ENCODE measurements at regions not wholly inside any gene's neighbourhood (a gene's known extent, or its start where the extent isn't known, plus 50 kb on each side); places are given as distances from the start of the nearest gene placed in this dataset.

DNA sequence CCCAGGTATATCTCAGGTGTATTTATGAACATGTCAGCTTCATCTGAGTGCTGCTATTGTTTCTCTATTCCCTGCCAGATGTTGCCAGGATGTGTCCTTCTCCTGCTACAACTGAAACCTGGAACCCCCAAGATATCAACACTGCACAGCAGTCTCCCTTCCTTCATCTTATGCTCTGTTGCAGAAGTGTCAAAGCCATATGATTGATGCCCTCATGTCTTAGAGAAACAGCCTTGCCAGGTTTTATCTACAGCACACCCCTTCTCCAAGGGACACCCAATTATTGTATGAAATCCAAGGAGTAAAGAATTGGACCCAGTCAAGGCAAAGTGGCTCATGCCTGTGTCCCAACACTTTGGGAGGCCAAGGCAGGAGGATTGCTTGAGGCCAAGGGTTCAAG, 60.5 kb upstream of the GHITM start:
- Histone ChIP-seq H3K9ac (ENCODE audit: low read length) (no peak overlapping the region), H3K79me2 (ENCODE audit: control insufficient read depth, insufficient read depth, low read length, poor library complexity) (no peaks in the 10 kb centered on the region), H2AFZ (ENCODE audit: insufficient read depth, low read length, poor library complexity) (no peak overlapping the region), H2AK5ac (ENCODE audit: low read length) (no peak overlapping the region), H2BK12ac (ENCODE audit: low read length) (no peak overlapping the region), H2BK5ac (ENCODE audit: low read depth, low read length, poor library complexity) (no peak overlapping the region), H4K8ac (ENCODE audit: low read depth, low read length) (no peak overlapping the region), H3K18ac (ENCODE audit: low read length) (no peak overlapping the region), H2BK120ac (ENCODE audit: insufficient read depth, low read length, poor library complexity) (no peak overlapping the region), H3K9me3 (ENCODE audit: insufficient read depth, low read depth, low read length) (no peaks in the 10 kb centered on the region), H3K4me2 (ENCODE audit: low read length) (no peak overlapping the region), H3K4me1 (ENCODE audit: control insufficient read depth in 1 of 2, insufficient read depth in 2 of 2, low read length in 2 of 2) (peaks cover 10 to 15% of the 10 kb centered on the region in 2 experiments), H3K4me3 (ENCODE audit: low read depth, low read length) (no peak overlapping the region), H4K91ac (ENCODE audit: low read depth, low read length) (no peak overlapping the region), H3K4ac (ENCODE audit: low read depth, low read length) (no peak overlapping the region), H3K36me3 (ENCODE audit: control insufficient read depth in 1 of 2, insufficient read depth in 2 of 2, low read length in 2 of 2) (no peaks in the 10 kb centered on the region), H3K79me1 (ENCODE audit: low read length) (no peaks in the 10 kb centered on the region), H3K14ac (ENCODE audit: low read length) (no peak overlapping the region), H4K12ac (ENCODE audit: low read depth, low read length) (no peak overlapping the region), H3K23ac (ENCODE audit: low read length) (no peak overlapping the region), H3K27ac (ENCODE audit: low read depth, low read length) (no peak overlapping the region), H3K27me3 (ENCODE audit: insufficient read depth, low read length) (no peaks in the 10 kb centered on the region)
- no peak for DNase-seq

DNA sequence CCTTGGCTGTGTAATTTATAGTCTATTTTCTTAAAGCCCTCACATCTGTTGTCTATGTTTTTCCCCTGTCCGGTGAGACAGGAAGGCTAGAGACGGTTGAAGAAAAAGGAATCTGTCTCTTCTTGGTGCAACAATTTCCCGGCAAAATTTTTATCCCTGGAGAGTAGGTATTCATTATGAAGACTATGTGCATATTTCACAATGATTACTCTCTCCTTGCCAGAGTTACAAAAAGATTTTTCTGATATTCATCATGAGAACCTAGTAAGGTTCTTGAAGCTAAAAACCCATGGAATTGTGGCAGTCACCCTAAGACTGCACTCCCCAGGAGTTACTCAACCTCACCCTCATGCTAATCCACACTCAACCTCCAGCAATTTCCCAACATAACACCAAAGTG, 55.0 kb upstream of the GHITM start:
- H3K79me1 ChIP-seq (ENCODE audit: low read length) = no peaks in the 10 kb centered on the region
- H3K27me3 ChIP-seq (ENCODE audit: insufficient read depth, low read length) = no peaks in the 10 kb centered on the region
- H2BK12ac ChIP-seq (ENCODE audit: low read length) = no peak overlapping the region
- no peak overlapping the region for H3K14ac ChIP-seq (ENCODE audit: low read length)
- no peaks in the 10 kb centered on the region for H3K79me2 ChIP-seq (ENCODE audit: control insufficient read depth, insufficient read depth, low read length, poor library complexity)
- H3K4me2 ChIP-seq (ENCODE audit: low read length) = no peak overlapping the region
- no peak overlapping the region for H2BK120ac ChIP-seq (ENCODE audit: insufficient read depth, low read length, poor library complexity)
- H3K27ac ChIP-seq (ENCODE audit: low read depth, low read length) = no peak overlapping the region
- no peak overlapping the region for H3K23ac ChIP-seq (ENCODE audit: low read length)
- no peak overlapping the region for H4K12ac ChIP-seq (ENCODE audit: low read depth, low read length)
- H3K9me3 ChIP-seq (ENCODE audit: insufficient read depth, low read depth, low read length) = no peaks in the 10 kb centered on the region
- H2BK5ac ChIP-seq (ENCODE audit: low read depth, low read length, poor library complexity) = no peak overlapping the region
- no peak overlapping the region for H3K4me3 ChIP-seq (ENCODE audit: low read depth, low read length)
- H3K9ac ChIP-seq (ENCODE audit: low read length) = no peak overlapping the region
- no CpG with 5 or more reads among the region's 3 CpGs for WGBS (ENCODE audit: extremely low coverage, insufficient coverage, insufficient read length)
- peak in 1 of 2 donors; percentile 21 for DNase-seq
- no peak overlapping the region for H2AFZ ChIP-seq (ENCODE audit: insufficient read depth, low read length, poor library complexity)
- H4K8ac ChIP-seq (ENCODE audit: low read depth, low read length) = no peak overlapping the region
- H3K4ac ChIP-seq (ENCODE audit: low read depth, low read length) = no peak overlapping the region
- no peak overlapping the region for H2AK5ac ChIP-seq (ENCODE audit: low read length)
- no peak overlapping the region for H4K91ac ChIP-seq (ENCODE audit: low read depth, low read length)
- no peaks in the 10 kb centered on the region for H3K4me1 ChIP-seq (ENCODE audit: control insufficient read depth in 1 of 2, insufficient read depth in 2 of 2, low read length in 2 of 2)
- H3K36me3 ChIP-seq (ENCODE audit: control insufficient read depth in 1 of 2, insufficient read depth in 2 of 2, low read length in 2 of 2) = no peaks in the 10 kb centered on the region
- no peak overlapping the region for H3K18ac ChIP-seq (ENCODE audit: low read length)

DNA sequence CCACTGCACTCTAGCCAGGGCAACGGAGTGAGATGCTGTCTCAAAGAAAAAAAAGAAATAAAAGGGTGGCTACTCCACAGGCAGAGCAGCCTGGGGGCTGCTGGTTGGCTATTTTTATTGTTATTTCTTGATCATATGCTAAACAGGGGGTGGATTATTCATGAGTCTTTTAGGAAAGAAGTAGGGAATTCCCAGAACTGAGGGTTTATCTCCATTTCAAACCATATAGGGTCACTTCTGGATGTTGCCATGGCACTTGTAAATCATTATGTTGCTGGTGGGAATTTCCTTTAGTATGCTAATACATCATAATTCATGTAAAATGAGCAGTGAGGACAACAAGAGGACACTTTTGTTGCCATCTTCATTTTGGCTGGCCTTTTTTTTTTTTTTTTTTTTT, 52.1 kb upstream of the GHITM start:
- no peaks in the 10 kb centered on the region for H3K79me1 ChIP-seq (ENCODE audit: low read length)
- no CpG with 5 or more reads among the region's 1 CpG for WGBS (ENCODE audit: extremely low coverage, insufficient coverage, insufficient read length)
- H2BK120ac ChIP-seq (ENCODE audit: insufficient read depth, low read length, poor library complexity) = no peak overlapping the region
- no peak overlapping the region for H4K8ac ChIP-seq (ENCODE audit: low read depth, low read length)
- no peak overlapping the region for H2BK12ac ChIP-seq (ENCODE audit: low read length)
- no peaks in the 10 kb centered on the region for H3K36me3 ChIP-seq (ENCODE audit: control insufficient read depth in 1 of 2, insufficient read depth in 2 of 2, low read length in 2 of 2)
- no peak overlapping the region for H2AFZ ChIP-seq (ENCODE audit: insufficient read depth, low read length, poor library complexity)
- no peak overlapping the region for H3K18ac ChIP-seq (ENCODE audit: low read length)
- H3K27ac ChIP-seq (ENCODE audit: low read depth, low read length) = no peak overlapping the region
- H4K91ac ChIP-seq (ENCODE audit: low read depth, low read length) = no peak overlapping the region
- no peak overlapping the region for H4K12ac ChIP-seq (ENCODE audit: low read depth, low read length)
- no peak overlapping the region for H3K4ac ChIP-seq (ENCODE audit: low read depth, low read length)
- no peak overlapping the region for H2BK5ac ChIP-seq (ENCODE audit: low read depth, low read length, poor library complexity)
- H3K79me2 ChIP-seq (ENCODE audit: control insufficient read depth, insufficient read depth, low read length, poor library complexity) = no peaks in the 10 kb centered on the region
- H3K4me3 ChIP-seq (ENCODE audit: low read depth, low read length) = no peak overlapping the region
- H2AK5ac ChIP-seq (ENCODE audit: low read length) = no peak overlapping the region
- H3K4me2 ChIP-seq (ENCODE audit: low read length) = no peak overlapping the region
- no peak overlapping the region for H3K14ac ChIP-seq (ENCODE audit: low read length)
- no peaks in the 10 kb centered on the region for H3K4me1 ChIP-seq (ENCODE audit: control insufficient read depth in 1 of 2, insufficient read depth in 2 of 2, low read length in 2 of 2)
- no peaks in the 10 kb centered on the region for H3K27me3 ChIP-seq (ENCODE audit: insufficient read depth, low read length)
- no peaks in the 10 kb centered on the region for H3K9me3 ChIP-seq (ENCODE audit: insufficient read depth, low read depth, low read length)
- no peak overlapping the region for H3K23ac ChIP-seq (ENCODE audit: low read length)
- no peak overlapping the region for H3K9ac ChIP-seq (ENCODE audit: low read length)
- no peak for DNase-seq

DNA sequence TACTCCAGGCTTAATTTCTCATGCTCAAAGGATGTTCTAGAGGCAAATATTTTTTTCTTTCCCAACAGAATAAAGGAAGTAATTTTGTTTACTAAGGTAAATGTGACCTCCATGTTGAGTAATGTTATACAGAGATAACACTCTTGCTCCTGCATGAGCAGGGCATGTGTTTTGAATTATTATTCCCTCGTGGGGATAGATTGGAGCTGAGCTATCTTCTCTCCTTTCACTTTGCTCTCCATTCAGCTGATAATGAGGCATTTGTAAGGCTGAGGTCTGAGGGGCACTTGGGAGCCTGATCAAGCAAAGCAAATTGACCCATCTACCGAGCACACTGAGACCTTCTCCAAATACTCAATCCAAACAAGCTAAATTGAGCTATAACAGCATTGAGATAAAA, 50.7 kb upstream of the GHITM start:
- H3K4me2 ChIP-seq (ENCODE audit: low read length) = no peak overlapping the region
- no peaks in the 10 kb centered on the region for H3K36me3 ChIP-seq (ENCODE audit: control insufficient read depth in 1 of 2, insufficient read depth in 2 of 2, low read length in 2 of 2)
- no peak overlapping the region for H3K9ac ChIP-seq (ENCODE audit: low read length)
- WGBS (ENCODE audit: extremely low coverage, insufficient coverage, insufficient read length) = no CpG with 5 or more reads among the region's 2 CpGs
- no peak overlapping the region for H4K91ac ChIP-seq (ENCODE audit: low read depth, low read length)
- no peak overlapping the region for H2AFZ ChIP-seq (ENCODE audit: insufficient read depth, low read length, poor library complexity)
- no peaks in the 10 kb centered on the region for H3K79me1 ChIP-seq (ENCODE audit: low read length)
- no peak overlapping the region for H3K4me3 ChIP-seq (ENCODE audit: low read depth, low read length)
- H3K14ac ChIP-seq (ENCODE audit: low read length) = no peak overlapping the region
- no peaks in the 10 kb centered on the region for H3K79me2 ChIP-seq (ENCODE audit: control insufficient read depth, insufficient read depth, low read length, poor library complexity)
- no peak overlapping the region for H2BK12ac ChIP-seq (ENCODE audit: low read length)
- H3K18ac ChIP-seq (ENCODE audit: low read length) = no peak overlapping the region
- no peak overlapping the region for H3K23ac ChIP-seq (ENCODE audit: low read length)
- no peaks in the 10 kb centered on the region for H3K9me3 ChIP-seq (ENCODE audit: insufficient read depth, low read depth, low read length)
- H2AK5ac ChIP-seq (ENCODE audit: low read length) = no peak overlapping the region
- no peaks in the 10 kb centered on the region for H3K4me1 ChIP-seq (ENCODE audit: control insufficient read depth in 1 of 2, insufficient read depth in 2 of 2, low read length in 2 of 2)
- no peaks in the 10 kb centered on the region for H3K27me3 ChIP-seq (ENCODE audit: insufficient read depth, low read length)
- H3K27ac ChIP-seq (ENCODE audit: low read depth, low read length) = no peak overlapping the region
- H4K12ac ChIP-seq (ENCODE audit: low read depth, low read length) = no peak overlapping the region
- H2BK120ac ChIP-seq (ENCODE audit: insufficient read depth, low read length, poor library complexity) = no peak overlapping the region
- H3K4ac ChIP-seq (ENCODE audit: low read depth, low read length) = no peak overlapping the region
- DNase-seq = peak in 1 of 2 donors; percentile 9
- H4K8ac ChIP-seq (ENCODE audit: low read depth, low read length) = no peak overlapping the region
- H2BK5ac ChIP-seq (ENCODE audit: low read depth, low read length, poor library complexity) = no peak overlapping the region

- no CpG with 5 or more reads among the region's 2 CpGs for WGBS (ENCODE audit: extremely low coverage, insufficient coverage, insufficient read length)
- H3K4me1 ChIP-seq (ENCODE audit: control insufficient read depth in 1 of 2, insufficient read depth in 2 of 2, low read length in 2 of 2) = no peaks in the 10 kb centered on the region
- no peak overlapping the region for H2BK120ac ChIP-seq (ENCODE audit: insufficient read depth, low read length, poor library complexity)
- no peaks in the 10 kb centered on the region for H3K79me2 ChIP-seq (ENCODE audit: control insufficient read depth, insufficient read depth, low read length, poor library complexity)
- H2BK12ac ChIP-seq (ENCODE audit: low read length) = no peak overlapping the region
- no peaks in the 10 kb centered on the region for H3K36me3 ChIP-seq (ENCODE audit: control insufficient read depth in 1 of 2, insufficient read depth in 2 of 2, low read length in 2 of 2)
- H3K9me3 ChIP-seq (ENCODE audit: insufficient read depth, low read depth, low read length) = no peaks in the 10 kb centered on the region
- H3K4me3 ChIP-seq (ENCODE audit: low read depth, low read length) = no peak overlapping the region
- no peaks in the 10 kb centered on the region for H3K27me3 ChIP-seq (ENCODE audit: insufficient read depth, low read length)
- no peak overlapping the region for H2AK5ac ChIP-seq (ENCODE audit: low read length)
- no peak overlapping the region for H4K91ac ChIP-seq (ENCODE audit: low read depth, low read length)
- no peak overlapping the region for H3K23ac ChIP-seq (ENCODE audit: low read length)
- no peak overlapping the region for H3K9ac ChIP-seq (ENCODE audit: low read length)
- no peak overlapping the region for H4K12ac ChIP-seq (ENCODE audit: low read depth, low read length)
- no peak overlapping the region for H3K4me2 ChIP-seq (ENCODE audit: low read length)
- no peak overlapping the region for H3K18ac ChIP-seq (ENCODE audit: low read length)
- no peak overlapping the region for H2BK5ac ChIP-seq (ENCODE audit: low read depth, low read length, poor library complexity)
- no peak overlapping the region for H3K14ac ChIP-seq (ENCODE audit: low read length)
- no peak overlapping the region for H4K8ac ChIP-seq (ENCODE audit: low read depth, low read length)
- no peak overlapping the region for H2AFZ ChIP-seq (ENCODE audit: insufficient read depth, low read length, poor library complexity)
- H3K27ac ChIP-seq (ENCODE audit: low read depth, low read length) = no peak overlapping the region
- H3K4ac ChIP-seq (ENCODE audit: low read depth, low read length) = no peak overlapping the region
- no peak for DNase-seq
- H3K79me1 ChIP-seq (ENCODE audit: low read length) = no peaks in the 10 kb centered on the region
Measured at GRCh38 chr10:84089162-84089561, 50.1 kb upstream of the GHITM start.
